ENCODE measurements at regions not wholly inside any gene's neighbourhood (a gene's known extent, or its start where the extent isn't known, plus 50 kb on each side); places are given as distances from the start of the nearest gene placed in this dataset.

GRCh38 chr18:24757134-24757533 lies 296.7 kb downstream of the HRH4 start:
- TF ChIP-seq CTCF (conservative IDR thresholded peaks at IDR 0.05; ENCODE audit: low read depth, low read length), result no peak
- no peak overlapping the region for H3K4me3 ChIP-seq (ENCODE audit: low read length)
- DNase-seq (ENCODE audit: low read depth), result no peak

GRCh38 chr18:24761765-24762164 lies 301.3 kb downstream of the HRH4 start:
- TF ChIP-seq CTCF (conservative IDR thresholded peaks at IDR 0.05; ENCODE audit: low read depth, low read length), result no peak
- no peak overlapping the region for H3K4me3 ChIP-seq (ENCODE audit: low read length)
- DNase-seq (ENCODE audit: low read depth), result no peak

GRCh38 chr18:24762511-24762910 lies 302.1 kb downstream of the HRH4 start:
- TF ChIP-seq CTCF (conservative IDR thresholded peaks at IDR 0.05; ENCODE audit: low read depth, low read length), result no peak
- no peak for DNase-seq (ENCODE audit: low read depth)
- H3K4me3 ChIP-seq (ENCODE audit: low read length), result no peak overlapping the region

- H3K4me3 ChIP-seq (ENCODE audit: low read length), result no peak overlapping the region
- TF ChIP-seq CTCF (conservative IDR thresholded peaks at IDR 0.05; ENCODE audit: low read depth, low read length), result no peak
Measured at GRCh38 chr18:24763765-24764513, 303.5 kb downstream of the HRH4 start.

GRCh38 chr18:24764766-24765165 lies 304.3 kb downstream of the HRH4 start:
- DNase-seq (ENCODE audit: low read depth), result no peak
- TF ChIP-seq CTCF (conservative IDR thresholded peaks at IDR 0.05; ENCODE audit: low read depth, low read length), result no peak
- H3K4me3 ChIP-seq (ENCODE audit: low read length), result no peak overlapping the region

More at GRCh38 chr18:24763765-24764513, 303.5 kb downstream of the HRH4 start:
- DNase-seq (ENCODE audit: low read depth), result no peak

- no peak for TF ChIP-seq CTCF (conservative IDR thresholded peaks at IDR 0.05; ENCODE audit: low read depth, low read length)
- DNase-seq (ENCODE audit: low read depth), result no peak
- no peak overlapping the region for H3K4me3 ChIP-seq (ENCODE audit: low read length)
Measured at GRCh38 chr18:24766376-24766775, 305.9 kb downstream of the HRH4 start.

GRCh38 chr18:24770311-24771024 lies 310.0 kb downstream of the HRH4 start:
- no peak for TF ChIP-seq CTCF (conservative IDR thresholded peaks at IDR 0.05; ENCODE audit: low read depth, low read length)
- DNase-seq (ENCODE audit: low read depth), result no peak
- no peak overlapping the region for H3K4me3 ChIP-seq (ENCODE audit: low read length)

Measured in retinal pigment epithelial cell (primary cell).